Liver (tissue), 3 donors: ENCODE measurements at regions not wholly inside any gene's neighbourhood (a gene's known extent, or its start where the extent isn't known, plus 50 kb on each side); places are given as distances from the start of the nearest gene placed in this dataset.

Experiments
- EGR1 ChIP-seq, 2 donors: IDR thresholded peaks; 2 replicates each; pipeline ENCODE4 v1.6.1; 2016 to 2018; ENCODE audit warnings: antibody characterized with exemption in 2 of 2, low read depth in 2 of 2
- FOXA1 ChIP-seq: IDR thresholded peaks from 2 replicates; pipeline ENCODE4 v1.6.1; 2016; ENCODE audit warnings: antibody characterized with exemption
- GABPA ChIP-seq, 2 donors: IDR thresholded peaks in 1 of 2; conservative IDR thresholded peaks in 1 of 2; 2 replicates each; pipeline ENCODE4 v1.6.1; 2016; ENCODE audit warnings: antibody characterized with exemption in 2 of 2, mild to moderate bottlenecking in 1 of 2, moderate library complexity in 1 of 2
- HNF4A ChIP-seq, 2 donors: conservative IDR thresholded peaks; 2 replicates each; pipeline ENCODE4 v1.6.1; 2016; ENCODE audit warnings: antibody characterized with exemption in 2 of 2, mild to moderate bottlenecking in 2 of 2
- JUND ChIP-seq, 2 donors: IDR thresholded peaks; 2 replicates each; pipeline ENCODE4 v1.6.1; 2016; ENCODE audit warnings: antibody characterized with exemption in 2 of 2
- MAX ChIP-seq: IDR thresholded peaks from 2 replicates; pipeline ENCODE4 v1.6.1; 2016; ENCODE audit warnings: antibody characterized with exemption
- RAD21 ChIP-seq, 2 donors: IDR thresholded peaks; 2 replicates each; pipeline ENCODE4 v1.6.1; 2016; ENCODE audit warnings: antibody characterized with exemption in 2 of 2, mild to moderate bottlenecking in 2 of 2
- RXRA ChIP-seq, 2 donors: IDR thresholded peaks; 2 replicates each; pipeline ENCODE4 v1.6.1; 2017 to 2018; ENCODE audit warnings: antibody characterized with exemption in 2 of 2, mild to moderate bottlenecking in 1 of 2
- TAF1 ChIP-seq: conservative IDR thresholded peaks from 2 replicates; pipeline ENCODE4 v1.6.1; 2016; ENCODE audit warnings: antibody characterized with exemption, mild to moderate bottlenecking
- YY1 ChIP-seq: IDR thresholded peaks from 2 replicates; pipeline ENCODE4 v1.6.1; 2016; ENCODE audit warnings: antibody characterized with exemption, mild to moderate bottlenecking
- ZBTB33 ChIP-seq: IDR thresholded peaks from 2 replicates; pipeline ENCODE4 v1.6.1; 2016; ENCODE audit warnings: antibody characterized with exemption
- TF ChIP-seq, protein P1 (sequence below): fragments of 150-350 bp; IDR thresholded peaks from 2 replicates; pipeline ENCODE4 v1.5.1; 2017; ENCODE audit warnings: improper control_type of control experiment, low read depth, low read length; ENCODE audit not compliant: missing input control
- TF ChIP-seq, protein P2 (sequence below): IDR thresholded peaks from 2 replicates; pipeline ENCODE4 v1.6.1; 2016; ENCODE audit warnings: antibody characterized with exemption, mild to moderate bottlenecking
- TF ChIP-seq, protein P3 (sequence below): IDR thresholded peaks from 2 replicates; pipeline ENCODE4 v1.6.1; 2016; ENCODE audit warnings: antibody characterized with exemption
- donor health status: healthy.
- donor health status: healthy.

- no peak for TF ChIP-seq TAF1
- TF ChIP-seq EGR1 (IDR thresholded peaks at IDR 0.05; ENCODE audit: low read depth in 2 of 2) = no peak
- no peak for TF ChIP-seq GABPA (IDR thresholded peaks at IDR 0.05 in 1 of 2, conservative IDR thresholded peaks at IDR 0.05 in 1 of 2)
- no peak for TF ChIP-seq FOXA1
- TF ChIP-seq, protein P1, sequence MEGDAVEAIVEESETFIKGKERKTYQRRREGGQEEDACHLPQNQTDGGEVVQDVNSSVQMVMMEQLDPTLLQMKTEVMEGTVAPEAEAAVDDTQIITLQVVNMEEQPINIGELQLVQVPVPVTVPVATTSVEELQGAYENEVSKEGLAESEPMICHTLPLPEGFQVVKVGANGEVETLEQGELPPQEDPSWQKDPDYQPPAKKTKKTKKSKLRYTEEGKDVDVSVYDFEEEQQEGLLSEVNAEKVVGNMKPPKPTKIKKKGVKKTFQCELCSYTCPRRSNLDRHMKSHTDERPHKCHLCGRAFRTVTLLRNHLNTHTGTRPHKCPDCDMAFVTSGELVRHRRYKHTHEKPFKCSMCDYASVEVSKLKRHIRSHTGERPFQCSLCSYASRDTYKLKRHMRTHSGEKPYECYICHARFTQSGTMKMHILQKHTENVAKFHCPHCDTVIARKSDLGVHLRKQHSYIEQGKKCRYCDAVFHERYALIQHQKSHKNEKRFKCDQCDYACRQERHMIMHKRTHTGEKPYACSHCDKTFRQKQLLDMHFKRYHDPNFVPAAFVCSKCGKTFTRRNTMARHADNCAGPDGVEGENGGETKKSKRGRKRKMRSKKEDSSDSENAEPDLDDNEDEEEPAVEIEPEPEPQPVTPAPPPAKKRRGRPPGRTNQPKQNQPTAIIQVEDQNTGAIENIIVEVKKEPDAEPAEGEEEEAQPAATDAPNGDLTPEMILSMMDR = no peak
- TF ChIP-seq, protein P2, sequence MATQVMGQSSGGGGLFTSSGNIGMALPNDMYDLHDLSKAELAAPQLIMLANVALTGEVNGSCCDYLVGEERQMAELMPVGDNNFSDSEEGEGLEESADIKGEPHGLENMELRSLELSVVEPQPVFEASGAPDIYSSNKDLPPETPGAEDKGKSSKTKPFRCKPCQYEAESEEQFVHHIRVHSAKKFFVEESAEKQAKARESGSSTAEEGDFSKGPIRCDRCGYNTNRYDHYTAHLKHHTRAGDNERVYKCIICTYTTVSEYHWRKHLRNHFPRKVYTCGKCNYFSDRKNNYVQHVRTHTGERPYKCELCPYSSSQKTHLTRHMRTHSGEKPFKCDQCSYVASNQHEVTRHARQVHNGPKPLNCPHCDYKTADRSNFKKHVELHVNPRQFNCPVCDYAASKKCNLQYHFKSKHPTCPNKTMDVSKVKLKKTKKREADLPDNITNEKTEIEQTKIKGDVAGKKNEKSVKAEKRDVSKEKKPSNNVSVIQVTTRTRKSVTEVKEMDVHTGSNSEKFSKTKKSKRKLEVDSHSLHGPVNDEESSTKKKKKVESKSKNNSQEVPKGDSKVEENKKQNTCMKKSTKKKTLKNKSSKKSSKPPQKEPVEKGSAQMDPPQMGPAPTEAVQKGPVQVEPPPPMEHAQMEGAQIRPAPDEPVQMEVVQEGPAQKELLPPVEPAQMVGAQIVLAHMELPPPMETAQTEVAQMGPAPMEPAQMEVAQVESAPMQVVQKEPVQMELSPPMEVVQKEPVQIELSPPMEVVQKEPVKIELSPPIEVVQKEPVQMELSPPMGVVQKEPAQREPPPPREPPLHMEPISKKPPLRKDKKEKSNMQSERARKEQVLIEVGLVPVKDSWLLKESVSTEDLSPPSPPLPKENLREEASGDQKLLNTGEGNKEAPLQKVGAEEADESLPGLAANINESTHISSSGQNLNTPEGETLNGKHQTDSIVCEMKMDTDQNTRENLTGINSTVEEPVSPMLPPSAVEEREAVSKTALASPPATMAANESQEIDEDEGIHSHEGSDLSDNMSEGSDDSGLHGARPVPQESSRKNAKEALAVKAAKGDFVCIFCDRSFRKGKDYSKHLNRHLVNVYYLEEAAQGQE = no peak
- no peak for TF ChIP-seq MAX
- no peak for TF ChIP-seq ZBTB33
- TF ChIP-seq RAD21 (IDR thresholded peaks at IDR 0.05) = no peak
- TF ChIP-seq RXRA (IDR thresholded peaks at IDR 0.05) = no peak
- TF ChIP-seq YY1 = no peak
- TF ChIP-seq, protein P3, sequence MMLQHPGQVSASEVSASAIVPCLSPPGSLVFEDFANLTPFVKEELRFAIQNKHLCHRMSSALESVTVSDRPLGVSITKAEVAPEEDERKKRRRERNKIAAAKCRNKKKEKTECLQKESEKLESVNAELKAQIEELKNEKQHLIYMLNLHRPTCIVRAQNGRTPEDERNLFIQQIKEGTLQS = no peak
- TF ChIP-seq HNF4A (conservative IDR thresholded peaks at IDR 0.05) = no peak
- TF ChIP-seq JUND (IDR thresholded peaks at IDR 0.05) = no peak
These were observed 61.3 kb upstream of the SH3RF3 start for GRCh38 chr2:109067631-109068125.
